HG02759 (cell line): ENCODE measurements at regions not wholly inside any gene's neighbourhood (a gene's known extent, or its start where the extent isn't known, plus 50 kb on each side); places are given as distances from the start of the nearest gene placed in this dataset.

ENCODE experiments used
- ATAC-seq: cut with Tn5 transposase; IDR thresholded peaks from one replicate; pipeline ENCODE4 v1.9.1; 2021; ENCODE audit warnings: mild to moderate bottlenecking, moderate library complexity; ENCODE audit not compliant: unreplicated experiment

GRCh38 chr9:81833563-81834345 is 94.5 kb upstream of the SPATA31D4 start:
- no peak for ATAC-seq

- no peak for ATAC-seq
Measured at GRCh38 chr9:81841333-81841732, 86.9 kb upstream of the SPATA31D4 start.

GRCh38 chr9:81844131-81844567 is 84.1 kb upstream of the SPATA31D4 start:
- no peak for ATAC-seq

GRCh38 chr9:81847181-81847915 is 80.9 kb upstream of the SPATA31D4 start:
- no peak for ATAC-seq

GRCh38 chr9:81848472-81848871 is 79.8 kb upstream of the SPATA31D4 start:
- no peak for ATAC-seq

- ATAC-seq = no peak
Measured at GRCh38 chr9:81849631-81850259, 78.5 kb upstream of the SPATA31D4 start.

- no peak for ATAC-seq
Measured at GRCh38 chr9:81850724-81851123, 77.5 kb upstream of the SPATA31D4 start.

GRCh38 chr9:81851340-81851739 is 76.9 kb upstream of the SPATA31D4 start:
- no peak for ATAC-seq

- ATAC-seq = no peak
Measured at GRCh38 chr9:81852820-81853219, 75.4 kb upstream of the SPATA31D4 start.

- no peak for ATAC-seq
Measured at GRCh38 chr9:81855538-81855937, 72.7 kb upstream of the SPATA31D4 start.

- no peak for ATAC-seq
Measured at GRCh38 chr9:81858657-81859430, 69.4 kb upstream of the SPATA31D4 start.

- no peak for ATAC-seq
Measured at GRCh38 chr9:81860581-81860980, 67.6 kb upstream of the SPATA31D4 start.

- ATAC-seq = no peak
Measured at GRCh38 chr9:81861644-81862043, 66.6 kb upstream of the SPATA31D4 start.

GRCh38 chr9:81868145-81868544 is 60.1 kb upstream of the SPATA31D4 start:
- ATAC-seq = no peak

- no peak for ATAC-seq
Measured at GRCh38 chr9:81871695-81872094, 56.5 kb upstream of the SPATA31D4 start.

- no peak for ATAC-seq
Measured at GRCh38 chr9:81874250-81874649, 54.0 kb upstream of the SPATA31D4 start.

- no peak for ATAC-seq
Measured at GRCh38 chr9:81874931-81875330, 53.3 kb upstream of the SPATA31D4 start.

GRCh38 chr9:81877047-81877446 is 51.2 kb upstream of the SPATA31D4 start:
- ATAC-seq = no peak
